ENCODE measurements at regions not wholly inside any gene's neighbourhood (a gene's known extent, or its start where the extent isn't known, plus 50 kb on each side); places are given as distances from the start of the nearest gene placed in this dataset.

GRCh38 chr6:146931214-146931613 is 273.0 kb upstream of the STXBP5 start:
- TF ChIP-seq CTCF (IDR thresholded peaks at IDR 0.05; ENCODE audit: insufficient read depth, low read depth, low read length) (no peak), EZH2 (IDR thresholded peaks at IDR 0.05; ENCODE audit: insufficient read depth, low read length) (no peak)
